ENCODE measurements at regions not wholly inside any gene's neighbourhood (a gene's known extent, or its start where the extent isn't known, plus 50 kb on each side); places are given as distances from the start of the nearest gene placed in this dataset.

- TF ChIP-seq, protein P1, sequence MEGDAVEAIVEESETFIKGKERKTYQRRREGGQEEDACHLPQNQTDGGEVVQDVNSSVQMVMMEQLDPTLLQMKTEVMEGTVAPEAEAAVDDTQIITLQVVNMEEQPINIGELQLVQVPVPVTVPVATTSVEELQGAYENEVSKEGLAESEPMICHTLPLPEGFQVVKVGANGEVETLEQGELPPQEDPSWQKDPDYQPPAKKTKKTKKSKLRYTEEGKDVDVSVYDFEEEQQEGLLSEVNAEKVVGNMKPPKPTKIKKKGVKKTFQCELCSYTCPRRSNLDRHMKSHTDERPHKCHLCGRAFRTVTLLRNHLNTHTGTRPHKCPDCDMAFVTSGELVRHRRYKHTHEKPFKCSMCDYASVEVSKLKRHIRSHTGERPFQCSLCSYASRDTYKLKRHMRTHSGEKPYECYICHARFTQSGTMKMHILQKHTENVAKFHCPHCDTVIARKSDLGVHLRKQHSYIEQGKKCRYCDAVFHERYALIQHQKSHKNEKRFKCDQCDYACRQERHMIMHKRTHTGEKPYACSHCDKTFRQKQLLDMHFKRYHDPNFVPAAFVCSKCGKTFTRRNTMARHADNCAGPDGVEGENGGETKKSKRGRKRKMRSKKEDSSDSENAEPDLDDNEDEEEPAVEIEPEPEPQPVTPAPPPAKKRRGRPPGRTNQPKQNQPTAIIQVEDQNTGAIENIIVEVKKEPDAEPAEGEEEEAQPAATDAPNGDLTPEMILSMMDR (conservative IDR thresholded peaks at IDR 0.05; ENCODE audit: low read depth, low read length) = no peak
- DNase-seq (ENCODE audit: low read depth) = no peak
Observed at GRCh38 chr5:88660947-88661805, 221.8 kb downstream of the MEF2C start.

GRCh38 chr5:88660264-88660946 is 222.6 kb downstream of the MEF2C start:
- TF ChIP-seq, protein P1 (conservative IDR thresholded peaks at IDR 0.05; ENCODE audit: low read depth, low read length) = no peak
- DNase-seq (ENCODE audit: low read depth) = no peak
- no peak overlapping the region for H3K4me3 ChIP-seq (ENCODE audit: low read depth, low read length)

More at GRCh38 chr5:88660947-88661805, 221.8 kb downstream of the MEF2C start:
- H3K4me3 ChIP-seq (ENCODE audit: low read depth, low read length) = no peak overlapping the region

DNA sequence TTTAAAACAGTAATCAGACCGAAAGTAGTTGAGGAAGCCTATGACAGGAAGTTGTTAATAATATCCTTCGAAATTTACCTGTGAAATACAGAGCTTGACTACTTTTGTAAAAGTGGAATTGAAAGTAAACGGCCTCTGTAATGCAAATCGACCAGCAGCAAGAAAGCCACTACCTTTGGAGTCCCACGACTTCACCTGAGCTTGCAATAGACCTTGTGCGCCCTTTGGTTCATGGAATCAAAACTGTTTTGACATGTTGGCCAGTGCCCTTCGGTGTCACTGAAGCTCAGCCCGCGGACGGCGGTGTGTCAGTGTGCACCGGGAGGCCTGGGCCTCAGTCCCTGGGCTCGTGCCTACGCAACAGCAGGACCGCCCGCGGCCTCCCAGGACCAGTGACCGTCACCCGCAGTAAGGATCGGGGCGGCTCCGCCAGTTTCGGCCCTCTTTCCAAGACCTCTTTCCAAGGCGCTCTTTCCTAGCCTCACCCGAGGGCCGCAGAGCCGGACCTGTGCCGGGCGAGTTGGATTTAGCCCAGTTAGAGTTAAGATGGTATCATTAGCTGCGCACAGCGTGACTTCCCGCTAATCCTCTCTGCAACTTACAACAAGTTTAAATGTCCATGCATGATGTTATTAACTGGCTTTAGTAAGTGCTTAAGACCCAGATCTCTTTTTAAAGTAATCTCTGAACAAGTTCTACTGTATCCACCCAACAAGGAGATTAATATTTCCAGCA is 223.3 kb downstream of the MEF2C start:
- TF ChIP-seq, protein P1 (conservative IDR thresholded peaks at IDR 0.05; ENCODE audit: low read depth, low read length) = no peak
- no peak for DNase-seq (ENCODE audit: low read depth)
- no peak overlapping the region for H3K4me3 ChIP-seq (ENCODE audit: low read depth, low read length)

- DNase-seq (ENCODE audit: low read depth) = no peak
- TF ChIP-seq, protein P1 (conservative IDR thresholded peaks at IDR 0.05; ENCODE audit: low read depth, low read length) = no peak
- H3K4me3 ChIP-seq (ENCODE audit: low read depth, low read length) = no peak overlapping the region
Observed at GRCh38 chr5:88658886-88659285, 224.1 kb downstream of the MEF2C start.

- TF ChIP-seq, protein P1 (conservative IDR thresholded peaks at IDR 0.05; ENCODE audit: low read depth, low read length) = no peak
- DNase-seq (ENCODE audit: low read depth) = no peak
- no peak overlapping the region for H3K4me3 ChIP-seq (ENCODE audit: low read depth, low read length)
Observed at GRCh38 chr5:88657906-88658775, 224.8 kb downstream of the MEF2C start.

DNA sequence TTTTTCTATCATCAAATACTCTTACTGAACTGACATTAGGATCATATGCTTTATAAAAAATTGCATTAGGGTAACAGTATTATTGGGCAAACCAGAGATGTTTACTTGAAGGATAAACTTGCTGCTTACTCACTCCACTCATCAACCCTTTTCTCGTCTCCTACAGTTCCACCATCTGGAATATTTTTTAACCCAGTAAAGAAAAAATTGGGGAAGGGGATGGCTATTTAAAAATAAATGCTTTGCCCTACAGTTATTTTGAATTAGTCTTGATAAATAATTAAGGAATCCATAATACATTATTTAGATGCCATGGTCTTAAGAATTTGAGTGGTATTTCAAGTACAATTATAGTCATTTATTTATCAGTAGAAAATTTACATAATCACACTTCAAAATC is 225.8 kb downstream of the MEF2C start:
- DNase-seq (ENCODE audit: low read depth) = no peak
- TF ChIP-seq, protein P1 (conservative IDR thresholded peaks at IDR 0.05; ENCODE audit: low read depth, low read length) = no peak
- no peak overlapping the region for H3K4me3 ChIP-seq (ENCODE audit: low read depth, low read length)
